ENCODE measurements at regions not wholly inside any gene's neighbourhood (a gene's known extent, or its start where the extent isn't known, plus 50 kb on each side); places are given as distances from the start of the nearest gene placed in this dataset.

DNA sequence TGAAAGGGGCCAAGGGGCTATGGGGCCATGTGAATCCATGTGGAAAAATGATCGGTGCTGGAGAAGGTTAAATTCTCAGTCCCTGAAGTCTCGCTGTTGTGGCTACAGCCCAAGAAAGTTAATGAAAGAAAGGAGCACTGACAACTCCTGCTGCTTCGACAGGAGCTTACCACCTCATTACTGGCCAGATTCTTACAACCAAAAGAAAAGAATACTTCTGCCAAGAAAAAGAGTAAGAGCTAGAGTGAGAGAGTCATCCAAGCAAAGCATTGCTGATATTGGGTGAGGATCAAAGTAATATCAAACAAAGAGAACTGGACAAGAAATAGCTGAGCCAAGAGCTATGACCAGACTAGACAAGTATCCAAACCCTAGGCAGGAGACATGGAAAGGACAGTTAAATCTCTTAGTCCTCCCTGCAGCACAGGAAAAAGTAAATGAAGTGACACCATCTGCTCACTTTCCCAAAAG, 348.4 kb upstream of the PLSCR5 start:
- Histone ChIP-seq H3K4me1 (ENCODE audit: low read depth) (no peaks in the 10 kb centered on the region), H3K27me3 (no peaks in the 10 kb centered on the region), H3K9me3 (ENCODE audit: low read depth) (no peaks in the 10 kb centered on the region), H3K27ac (no peak overlapping the region), H3K36me3 (no peaks in the 10 kb centered on the region), H3K4me3 (no peak overlapping the region)
- TF ChIP-seq, protein P1, sequence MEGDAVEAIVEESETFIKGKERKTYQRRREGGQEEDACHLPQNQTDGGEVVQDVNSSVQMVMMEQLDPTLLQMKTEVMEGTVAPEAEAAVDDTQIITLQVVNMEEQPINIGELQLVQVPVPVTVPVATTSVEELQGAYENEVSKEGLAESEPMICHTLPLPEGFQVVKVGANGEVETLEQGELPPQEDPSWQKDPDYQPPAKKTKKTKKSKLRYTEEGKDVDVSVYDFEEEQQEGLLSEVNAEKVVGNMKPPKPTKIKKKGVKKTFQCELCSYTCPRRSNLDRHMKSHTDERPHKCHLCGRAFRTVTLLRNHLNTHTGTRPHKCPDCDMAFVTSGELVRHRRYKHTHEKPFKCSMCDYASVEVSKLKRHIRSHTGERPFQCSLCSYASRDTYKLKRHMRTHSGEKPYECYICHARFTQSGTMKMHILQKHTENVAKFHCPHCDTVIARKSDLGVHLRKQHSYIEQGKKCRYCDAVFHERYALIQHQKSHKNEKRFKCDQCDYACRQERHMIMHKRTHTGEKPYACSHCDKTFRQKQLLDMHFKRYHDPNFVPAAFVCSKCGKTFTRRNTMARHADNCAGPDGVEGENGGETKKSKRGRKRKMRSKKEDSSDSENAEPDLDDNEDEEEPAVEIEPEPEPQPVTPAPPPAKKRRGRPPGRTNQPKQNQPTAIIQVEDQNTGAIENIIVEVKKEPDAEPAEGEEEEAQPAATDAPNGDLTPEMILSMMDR (IDR thresholded peaks at IDR 0.05; ENCODE audit: low read depth, low read length), result no peak
- no peak for DNase-seq (ENCODE audit: low read depth in 1 of 2, low spot score in 1 of 2)

DNA sequence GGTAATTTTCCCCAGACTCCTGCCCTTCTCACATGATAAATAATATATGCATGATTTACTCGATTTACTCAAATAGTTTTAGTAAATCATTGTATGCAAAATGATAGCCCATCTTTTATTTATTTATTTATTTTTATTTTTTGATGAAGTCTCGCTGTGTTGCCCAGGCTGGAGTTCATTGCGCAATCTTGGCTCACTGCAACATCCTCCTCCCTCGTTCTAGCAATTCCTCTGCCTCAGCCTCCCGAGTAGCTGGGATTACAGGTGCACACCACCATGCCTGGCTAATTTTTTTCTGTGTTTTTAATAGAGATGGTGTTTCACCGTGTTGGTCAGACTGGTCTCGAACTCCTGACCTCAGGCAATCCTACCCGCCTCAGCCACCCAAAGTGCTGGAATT, 343.8 kb upstream of the PLSCR5 start:
- DNase-seq (ENCODE audit: low read depth in 1 of 2, low spot score in 1 of 2), result no peak
- Histone ChIP-seq H3K36me3 (no peaks in the 10 kb centered on the region), H3K9me3 (ENCODE audit: low read depth) (no peaks in the 10 kb centered on the region), H3K27ac (no peak overlapping the region), H3K4me3 (no peak overlapping the region), H3K4me1 (ENCODE audit: low read depth) (no peaks in the 10 kb centered on the region), H3K27me3 (no peaks in the 10 kb centered on the region)
- TF ChIP-seq, protein P1 (IDR thresholded peaks at IDR 0.05; ENCODE audit: low read depth, low read length), result no peak

DNA sequence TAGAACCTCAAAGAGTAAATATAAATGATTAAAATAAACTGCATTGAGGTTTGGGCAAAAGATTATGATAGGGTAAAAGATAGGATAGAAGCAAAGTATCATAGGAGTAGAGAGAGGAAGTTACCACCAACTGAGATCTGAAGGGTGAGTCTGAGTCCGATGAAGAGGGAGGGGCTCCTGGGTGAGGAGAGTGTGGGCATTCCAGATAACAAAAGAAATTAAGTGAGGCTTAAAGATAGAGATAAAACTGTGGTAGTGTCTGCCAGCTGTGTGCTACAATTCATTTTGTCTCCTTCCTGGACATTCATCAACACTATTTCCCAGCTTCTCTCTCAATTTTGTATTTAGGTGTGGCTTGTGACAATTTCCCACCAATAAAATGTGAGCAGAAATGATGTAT, 343.0 kb upstream of the PLSCR5 start:
- Histone ChIP-seq H3K4me3 (no peak overlapping the region), H3K27ac (no peak overlapping the region), H3K27me3 (no peaks in the 10 kb centered on the region), H3K36me3 (no peaks in the 10 kb centered on the region), H3K9me3 (ENCODE audit: low read depth) (no peaks in the 10 kb centered on the region), H3K4me1 (ENCODE audit: low read depth) (no peaks in the 10 kb centered on the region)
- DNase-seq (ENCODE audit: low read depth in 1 of 2, low spot score in 1 of 2), result no peak
- TF ChIP-seq, protein P1 (IDR thresholded peaks at IDR 0.05; ENCODE audit: low read depth, low read length), result no peak

DNA sequence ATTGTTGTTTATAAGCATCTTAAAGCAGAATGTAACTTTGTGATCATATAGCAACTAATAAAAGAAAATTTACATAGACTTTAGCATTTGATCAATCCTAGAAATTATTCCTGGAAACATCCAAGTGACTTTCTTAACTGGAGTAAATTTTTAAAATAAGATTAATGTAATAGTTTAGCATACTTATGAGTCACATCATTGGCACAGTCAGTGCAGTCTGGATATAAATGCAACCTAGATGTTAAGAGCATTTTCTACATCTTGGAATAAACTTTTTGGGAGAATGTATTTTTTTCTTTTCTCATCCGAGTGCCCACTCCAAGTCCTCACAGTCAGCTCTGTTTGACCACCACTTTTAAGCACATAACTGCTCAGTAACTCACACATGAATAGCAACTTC, 324.6 kb upstream of the PLSCR5 start:
- no peak overlapping the region for H3K27ac ChIP-seq
- H3K36me3 ChIP-seq, result no peaks in the 10 kb centered on the region
- H3K4me3 ChIP-seq, result no peak overlapping the region
- H3K9me3 ChIP-seq (ENCODE audit: low read depth), result no peaks in the 10 kb centered on the region
- DNase-seq (ENCODE audit: low read depth in 1 of 2, low spot score in 1 of 2), result no peak
- TF ChIP-seq, protein P1 (IDR thresholded peaks at IDR 0.05; ENCODE audit: low read depth, low read length), result no peak
- no peaks in the 10 kb centered on the region for H3K27me3 ChIP-seq
- H3K4me1 ChIP-seq (ENCODE audit: low read depth), result no peaks in the 10 kb centered on the region

DNA sequence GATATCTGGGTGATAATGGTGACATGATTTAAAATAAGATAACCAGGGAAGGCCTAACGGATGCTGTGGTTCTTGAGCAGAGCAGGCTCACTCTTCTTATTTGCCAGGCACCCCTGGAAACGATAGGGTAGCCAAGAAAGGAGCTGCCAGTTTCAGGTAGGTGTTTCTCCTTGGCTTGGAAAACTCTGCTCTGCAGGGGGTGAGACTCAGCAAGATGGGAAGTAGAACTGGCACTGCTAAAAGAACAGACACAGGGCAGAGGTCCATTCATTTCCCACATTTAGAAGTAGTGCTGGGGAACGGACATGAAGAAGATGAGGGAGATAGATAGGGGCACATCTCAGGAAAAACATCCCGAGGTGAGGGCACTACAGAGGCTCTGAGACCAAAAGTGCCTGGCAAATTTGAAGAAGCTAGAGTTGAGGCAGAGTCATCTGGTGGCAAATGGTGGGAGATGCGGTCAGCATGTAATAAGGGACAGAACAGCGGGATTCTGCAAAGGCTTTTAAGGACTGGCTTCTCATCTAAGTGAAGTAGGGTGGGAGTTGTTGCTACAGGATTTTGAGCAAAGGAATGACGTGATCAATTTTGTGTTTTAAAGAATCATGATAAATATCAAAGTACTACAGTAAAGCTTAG, 323.4 kb upstream of the PLSCR5 start:
- TF ChIP-seq, protein P1 (IDR thresholded peaks at IDR 0.05; ENCODE audit: low read depth, low read length), result no peak
- H3K4me1 ChIP-seq (ENCODE audit: low read depth), result no peaks in the 10 kb centered on the region
- H3K27me3 ChIP-seq, result no peaks in the 10 kb centered on the region
- no peaks in the 10 kb centered on the region for H3K9me3 ChIP-seq (ENCODE audit: low read depth)
- H3K4me3 ChIP-seq, result no peak overlapping the region
- H3K27ac ChIP-seq, result no peak overlapping the region
- no peak for DNase-seq (ENCODE audit: low read depth in 1 of 2, low spot score in 1 of 2)
- H3K36me3 ChIP-seq, result no peaks in the 10 kb centered on the region
